ENCODE measurements at regions not wholly inside any gene's neighbourhood (a gene's known extent, or its start where the extent isn't known, plus 50 kb on each side); places are given as distances from the start of the nearest gene placed in this dataset.
A peak's percentile ranks its signal among the peaks of the same experiment; 100 is the strongest.

DNA sequence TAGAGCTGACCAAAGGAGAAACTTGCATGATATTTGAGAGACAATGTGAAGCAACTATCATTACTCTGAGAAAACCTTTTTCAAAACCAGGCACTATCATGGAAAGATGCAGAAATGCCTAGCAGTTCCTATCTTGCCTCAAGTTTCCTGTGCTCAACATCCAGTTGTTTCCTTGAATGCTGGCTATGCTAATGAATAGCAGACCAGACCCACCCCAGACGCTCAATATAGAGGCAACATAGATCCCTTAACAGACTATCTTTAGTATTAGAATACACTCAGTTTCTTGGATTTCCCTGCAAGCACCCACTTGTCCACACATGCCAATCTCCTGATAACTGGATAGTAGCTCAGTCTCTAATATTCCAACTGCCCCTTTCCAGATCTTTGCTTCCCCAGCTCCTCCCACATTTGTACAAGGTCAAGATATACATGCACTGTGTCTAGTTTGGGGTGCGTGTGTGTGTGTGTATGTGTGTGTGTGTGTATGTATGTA is 93.3 kb upstream of the PCSK5 start:
- FAIRE-seq (no peak), DNase-seq (ENCODE audit: low read depth) (peak; percentile 88)
- Histone ChIP-seq H3K4me3 (ENCODE audit: low read depth, low read length) (no peak overlapping the region), H3K36me3 (ENCODE audit: control insufficient read depth, insufficient read depth, low read length) (no peaks in the 10 kb centered on the region), H3K27me3 (ENCODE audit: control insufficient read depth, insufficient read depth, low read length) (no peaks in the 10 kb centered on the region)
- no peak for TF ChIP-seq CTCF (IDR thresholded peaks at IDR 0.05; ENCODE audit: insufficient read depth, low read length, severe bottlenecking)

DNA sequence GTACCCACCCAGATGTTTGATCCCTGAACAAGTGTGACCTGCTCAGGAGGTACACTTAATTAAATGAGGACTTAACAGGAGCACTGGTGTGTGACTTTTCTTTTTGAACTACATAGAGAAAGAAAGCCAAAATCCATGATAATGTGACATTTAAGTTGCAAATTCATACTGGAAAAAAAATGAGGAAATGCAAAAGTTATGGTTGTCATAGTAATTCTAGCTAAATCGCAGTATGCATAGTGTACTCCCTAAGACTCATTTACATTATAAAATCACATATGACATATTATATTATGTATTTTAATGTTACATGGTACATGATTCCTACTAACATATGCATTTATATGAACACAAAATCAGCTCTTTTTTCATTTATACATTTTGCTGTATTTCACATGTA is 92.0 kb upstream of the PCSK5 start:
- FAIRE-seq: no peak

GRCh38 chr9:75803130-75803529 is 87.3 kb upstream of the PCSK5 start:
- no peak for TF ChIP-seq CTCF (IDR thresholded peaks at IDR 0.05; ENCODE audit: insufficient read depth, low read length, severe bottlenecking)
- no peak for FAIRE-seq
- DNase-seq (ENCODE audit: low read depth): peak; percentile 42

More for the DNA sequence above, 92.0 kb upstream of the PCSK5 start:
- Histone ChIP-seq H3K4me3 (ENCODE audit: low read depth, low read length) (no peak overlapping the region), H3K27me3 (ENCODE audit: control insufficient read depth, insufficient read depth, low read length) (no peaks in the 10 kb centered on the region), H3K36me3 (ENCODE audit: control insufficient read depth, insufficient read depth, low read length) (no peaks in the 10 kb centered on the region)
- DNase-seq (ENCODE audit: low read depth): no peak
- no peak for TF ChIP-seq CTCF (IDR thresholded peaks at IDR 0.05; ENCODE audit: insufficient read depth, low read length, severe bottlenecking)

DNA sequence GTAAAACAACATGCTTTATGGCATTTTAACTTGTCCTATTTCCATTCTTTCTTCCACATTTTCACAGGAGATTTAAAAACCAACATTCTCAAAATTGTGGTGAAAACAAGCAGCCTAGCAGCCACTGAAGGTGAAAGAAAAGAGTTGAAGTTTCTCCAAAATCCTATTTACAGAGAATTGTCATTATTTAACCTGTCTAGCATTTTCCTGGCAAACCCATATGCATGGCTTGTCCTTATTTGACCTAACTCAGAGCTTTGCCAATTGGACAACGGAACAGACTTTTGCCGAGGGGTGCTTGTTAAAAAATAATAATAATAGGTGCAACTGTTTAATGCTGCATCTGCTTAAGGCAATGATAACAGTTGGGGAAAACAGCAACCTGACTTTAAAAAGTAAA is 80.4 kb upstream of the PCSK5 start:
- Histone ChIP-seq H3K27me3 (ENCODE audit: control insufficient read depth, insufficient read depth, low read length) (no peaks in the 10 kb centered on the region), H3K36me3 (ENCODE audit: control insufficient read depth, insufficient read depth, low read length) (no peaks in the 10 kb centered on the region), H3K4me3 (ENCODE audit: low read depth, low read length) (no peak overlapping the region)
- TF ChIP-seq CTCF (IDR thresholded peaks at IDR 0.05; ENCODE audit: insufficient read depth, low read length, severe bottlenecking): no peak
- DNase-seq (ENCODE audit: low read depth) (no peak), FAIRE-seq (no peak)

More at GRCh38 chr9:75803130-75803529, 87.3 kb upstream of the PCSK5 start:
- H3K27me3 ChIP-seq (ENCODE audit: control insufficient read depth, insufficient read depth, low read length): no peaks in the 10 kb centered on the region
- no peaks in the 10 kb centered on the region for H3K36me3 ChIP-seq (ENCODE audit: control insufficient read depth, insufficient read depth, low read length)
- H3K4me3 ChIP-seq (ENCODE audit: low read depth, low read length): no peak overlapping the region

DNA sequence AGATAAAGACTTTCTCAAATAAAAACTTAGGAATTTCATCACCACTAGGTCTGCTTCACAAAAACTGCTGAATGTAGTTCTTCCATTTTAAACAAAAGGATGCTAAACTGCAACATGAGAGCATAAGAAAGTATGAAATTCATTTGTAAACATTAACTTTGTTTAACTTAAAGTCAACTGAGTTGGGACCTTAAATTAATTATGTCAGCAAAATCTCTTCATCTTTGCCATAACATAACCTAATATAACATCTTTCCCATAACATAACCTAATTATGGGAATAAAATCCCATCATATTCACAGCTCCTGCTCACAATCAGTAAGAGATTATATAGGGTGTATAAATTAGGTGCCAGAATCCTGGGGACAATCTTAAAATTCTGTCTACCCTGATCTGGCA is 78.8 kb upstream of the PCSK5 start:
- TF ChIP-seq CTCF (IDR thresholded peaks at IDR 0.05; ENCODE audit: insufficient read depth, low read length, severe bottlenecking): no peak
- Histone ChIP-seq H3K36me3 (ENCODE audit: control insufficient read depth, insufficient read depth, low read length) (no peaks in the 10 kb centered on the region), H3K27me3 (ENCODE audit: control insufficient read depth, insufficient read depth, low read length) (no peaks in the 10 kb centered on the region), H3K4me3 (ENCODE audit: low read depth, low read length) (no peak overlapping the region)
- FAIRE-seq (no peak), DNase-seq (ENCODE audit: low read depth) (no peak)

DNA sequence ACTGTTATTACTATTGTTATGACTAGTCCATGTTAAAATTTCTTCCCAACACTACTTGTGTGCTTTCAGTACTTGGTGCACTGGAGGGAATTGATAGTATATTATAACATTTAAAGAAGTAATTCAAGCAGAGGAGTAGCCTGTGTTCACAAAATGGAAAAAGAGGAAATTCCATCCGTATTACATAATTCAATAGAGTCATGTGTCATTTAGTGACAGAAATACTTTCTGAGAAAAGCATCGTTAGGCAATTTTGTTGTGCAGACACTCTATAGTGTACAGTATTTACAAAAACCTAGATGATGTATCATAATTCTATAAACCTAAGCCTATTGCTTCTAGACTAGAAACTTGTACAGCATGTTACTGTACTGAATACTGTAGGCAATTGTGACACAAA is 78.3 kb upstream of the PCSK5 start:
- TF ChIP-seq CTCF (IDR thresholded peaks at IDR 0.05; ENCODE audit: insufficient read depth, low read length, severe bottlenecking): no peak
- no peaks in the 10 kb centered on the region for H3K27me3 ChIP-seq (ENCODE audit: control insufficient read depth, insufficient read depth, low read length)
- DNase-seq (ENCODE audit: low read depth) (peak; percentile 43), FAIRE-seq (no peak)
- H3K36me3 ChIP-seq (ENCODE audit: control insufficient read depth, insufficient read depth, low read length): no peaks in the 10 kb centered on the region
- no peak overlapping the region for H3K4me3 ChIP-seq (ENCODE audit: low read depth, low read length)

Data from bronchial epithelial cell (primary cell).